UCSD-AML1 (cell line): ENCODE measurements at regions not wholly inside any gene's neighbourhood (a gene's known extent, or its start where the extent isn't known, plus 50 kb on each side); places are given as distances from the start of the nearest gene placed in this dataset.

Experiments used
- DNase-seq: peaks from one replicate; lab custom pipeline; 2025; ENCODE audit not compliant: unreplicated experiment; lab: John Stamatoyannopoulos, UW

DNA sequence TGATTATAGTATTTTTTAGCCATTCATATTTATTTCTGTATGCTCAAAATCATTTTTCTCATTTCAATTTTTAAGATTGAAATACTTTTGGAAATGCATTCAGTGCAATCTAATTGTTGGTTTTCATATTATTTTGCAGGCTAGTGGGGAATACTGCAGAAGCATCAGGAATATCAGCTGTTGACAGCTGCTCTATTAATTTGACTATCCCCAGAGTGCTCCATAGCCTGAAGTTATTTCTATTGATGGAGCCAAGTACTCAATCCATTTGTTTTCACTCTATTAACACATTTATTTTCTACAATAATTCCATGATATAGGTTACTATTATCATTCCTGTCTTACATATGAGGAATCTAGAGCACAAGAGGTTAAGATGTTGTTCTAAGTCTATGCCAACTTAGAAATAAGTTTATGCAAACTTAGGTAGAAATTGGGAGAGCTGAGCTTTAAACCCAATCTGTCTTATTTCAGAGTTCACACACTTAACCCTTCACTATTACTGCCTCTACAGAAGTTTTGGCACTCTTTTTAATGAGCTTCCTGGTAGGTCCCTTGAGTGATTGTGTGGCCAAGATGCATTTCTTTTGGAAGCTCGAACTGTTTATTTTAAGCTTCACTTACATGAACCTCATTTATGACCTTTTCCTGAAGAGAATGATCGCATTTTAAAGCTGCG lies 65.6 kb upstream of the PCDH18 start:
- no peak for DNase-seq

DNA sequence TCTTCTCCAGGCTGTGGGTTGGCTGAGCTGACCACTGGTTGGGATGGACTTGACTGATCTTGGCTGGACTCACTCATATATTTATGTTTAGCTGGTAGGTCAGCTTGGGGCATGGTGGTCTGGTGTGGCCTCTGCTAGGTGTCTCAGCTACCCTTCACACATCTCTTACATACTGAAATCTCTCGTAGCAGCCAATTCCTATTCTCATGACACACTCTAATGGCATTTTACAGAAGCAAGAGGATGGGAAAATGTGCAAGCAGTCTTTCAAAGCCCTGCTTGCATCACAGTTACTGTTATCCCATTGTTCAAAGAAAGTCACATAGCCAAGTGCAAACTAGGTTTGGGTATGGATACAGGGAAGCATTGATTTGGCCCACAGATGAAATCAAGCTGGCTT lies 55.5 kb upstream of the PCDH18 start:
- no peak for DNase-seq

DNA sequence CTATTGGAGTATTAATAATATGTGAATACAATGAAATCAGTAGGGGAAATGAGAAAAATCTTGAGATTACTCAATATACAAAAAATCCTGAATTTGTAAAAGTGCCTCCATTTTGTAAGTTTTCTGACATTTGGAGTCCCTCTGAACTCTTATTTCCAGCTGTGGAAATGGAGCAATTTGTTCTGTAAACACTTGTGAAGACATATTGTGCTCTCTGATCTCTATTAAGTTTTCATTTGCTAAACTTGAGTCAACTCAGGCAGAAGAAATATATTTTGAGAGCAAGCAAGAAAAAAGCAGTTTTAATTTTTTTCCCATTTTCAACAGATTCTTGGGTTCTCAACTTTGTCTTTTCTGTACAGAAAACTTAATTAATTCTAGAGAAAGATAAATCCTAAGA lies 51.4 kb upstream of the PCDH18 start:
- DNase-seq, result no peak
